CD14-positive monocyte (primary cell): ENCODE measurements at regions not wholly inside any gene's neighbourhood (a gene's known extent, or its start where the extent isn't known, plus 50 kb on each side); places are given as distances from the start of the nearest gene placed in this dataset.

Experiments
- DNase-seq, 3 donors: peaks; one replicate each; pipeline ENCODE4 v3.0.0-alpha.2; 2011 to 2022
- H2AFZ ChIP-seq: 2 replicates; pipeline ENCODE4 v1.6.0; 2012; ENCODE audit warnings: mild to moderate bottlenecking, low read depth, low read length, inconsistent platforms; ENCODE audit not compliant: insufficient read depth, poor library complexity, severe bottlenecking
- H3K27ac ChIP-seq, 2 donors: 1 replicate in 1 of 2; 2 replicates in 1 of 2; pipeline ENCODE4 v1.5.1; 2012 to 2013; ENCODE audit warnings: low read length in 2 of 2, control low read depth in 1 of 2, inconsistent platforms in 1 of 2, low read depth in 1 of 2, mild to moderate bottlenecking in 1 of 2
- H3K27me3 ChIP-seq, 2 donors: one replicate each; pipeline versions ENCODE4 v1.6.0 to v1.6.1; 2011 to 2013; ENCODE audit warnings: low read length in 2 of 2; ENCODE audit not compliant: control insufficient read depth in 2 of 2, insufficient read depth in 2 of 2
- H3K36me3 ChIP-seq, 2 donors: replicated peaks in 1 of 2; 1 replicate in 1 of 2; 2 replicates in 1 of 2; pipeline versions ENCODE4 v1.5.1 to v1.6.1; 2012 to 2013; ENCODE audit warnings: low read length in 2 of 2, control low read depth in 1 of 2, inconsistent platforms in 1 of 2, mild to moderate bottlenecking in 1 of 2; ENCODE audit not compliant: insufficient read depth in 2 of 2, control insufficient read depth in 1 of 2
- H3K4me1 ChIP-seq, 2 donors: 1 replicate in 1 of 2; 2 replicates in 1 of 2; pipeline versions ENCODE4 v1.5.1 to v1.6.1; 2012 to 2013; ENCODE audit warnings: low read length in 2 of 2, control low read depth in 1 of 2, inconsistent platforms in 1 of 2, mild to moderate bottlenecking in 1 of 2, moderate library complexity in 1 of 2; ENCODE audit not compliant: insufficient read depth in 2 of 2, control insufficient read depth in 1 of 2
- H3K4me2 ChIP-seq: replicated peaks from 2 replicates; pipeline ENCODE3; 2012; ENCODE audit warnings: low read length, moderate library complexity, mild to moderate bottlenecking; ENCODE audit not compliant: poor library complexity, severe bottlenecking; ENCODE audit errors: extremely low read depth
- H3K4me3 ChIP-seq, 3 experiments: fragments of 200-600 bp in 1 of 3; sonication (generic) in 1 of 3; replicated peaks in 1 of 3; 1 replicate in 2 of 3; 2 replicates in 1 of 3; pipeline ENCODE4 v1.5.1; 2011 to 2013; ENCODE audit warnings: low read length in 3 of 3, mild to moderate bottlenecking in 3 of 3, control low read depth in 2 of 3, low read depth in 2 of 3, inconsistent platforms in 1 of 3, moderate library complexity in 1 of 3
- H3K79me2 ChIP-seq: 2 replicates; pipeline ENCODE4 v1.6.0; 2012; ENCODE audit warnings: mild to moderate bottlenecking, control low read depth, inconsistent platforms, low read length, moderate library complexity; ENCODE audit not compliant: insufficient read depth
- H3K9ac ChIP-seq: 2 replicates; pipeline ENCODE4 v1.6.0; 2017; ENCODE audit warnings: low read length, mild to moderate bottlenecking; ENCODE audit not compliant: insufficient read depth, poor library complexity, severe bottlenecking
- H3K9me3 ChIP-seq, 2 donors: replicated peaks in 1 of 2; 1 replicate in 1 of 2; 2 replicates in 1 of 2; pipeline versions ENCODE4 v1.5.1 to v1.6.1; 2012 to 2013; ENCODE audit warnings: low read length in 2 of 2, control low read depth in 1 of 2; ENCODE audit not compliant: control insufficient read depth in 1 of 2, insufficient read depth in 1 of 2
- H4K20me1 ChIP-seq: 2 replicates; pipeline ENCODE4 v1.6.0; 2012; ENCODE audit warnings: mild to moderate bottlenecking, low read length, control low read depth, moderate library complexity; ENCODE audit not compliant: insufficient read depth
- H3K27ac Mint-ChIP-seq, 7 donors: one replicate each; pipeline ENCODE4 v1.8.0; 2020; ENCODE audit warnings: mild to moderate bottlenecking in 7 of 7, mixed read lengths in 7 of 7, moderate library complexity in 6 of 7, inconsistent platforms in 2 of 7
- H3K27me3 Mint-ChIP-seq, 3 donors: one replicate each; pipeline ENCODE4 v1.8.0; 2021 to 2022; ENCODE audit warnings: low read depth in 3 of 3, mild to moderate bottlenecking in 3 of 3, mixed read lengths in 3 of 3, moderate library complexity in 3 of 3, inconsistent platforms in 1 of 3
- H3K36me3 Mint-ChIP-seq, 2 donors: one replicate each; pipeline ENCODE4 v1.8.0; 2020; ENCODE audit warnings: mixed read lengths in 2 of 2, inconsistent platforms in 1 of 2, mild to moderate bottlenecking in 1 of 2
- H3K4me1 Mint-ChIP-seq: one replicate; pipeline ENCODE4 v1.8.0; 2020; ENCODE audit warnings: mild to moderate bottlenecking, mixed read lengths
- H3K4me3 Mint-ChIP-seq, 2 donors: one replicate each; pipeline ENCODE4 v1.8.0; 2020; ENCODE audit warnings: mild to moderate bottlenecking in 2 of 2, mixed read lengths in 2 of 2, moderate library complexity in 1 of 2
- H3K9me3 Mint-ChIP-seq, 7 donors: one replicate each; pipeline ENCODE4 v1.8.0; 2020 to 2022; ENCODE audit warnings: mixed read lengths in 7 of 7, mild to moderate bottlenecking in 6 of 7, moderate library complexity in 6 of 7, inconsistent platforms in 2 of 7
- WGBS: methylation state at CpG from one replicate; pipeline ENCODE4 v1.1.5; 2013; ENCODE audit warnings: missing lambda C conversion rate; ENCODE audit not compliant: insufficient coverage; 5-methylcytosine and 5-hydroxymethylcytosine counted together
- intact Hi-C, 2 donors: fragments of 100-400 bp; cut with micrococcal nuclease; formaldehyde crosslinking; loops; one replicate each; pipeline versions ENCODE4 v1.15.0 to v1.15.1; 2023
- TF ChIP-seq, protein P1 (sequence below): fragments of 200-600 bp; IDR thresholded peaks from one replicate; pipeline ENCODE4 v1.8.0; 2022; ENCODE audit warnings: antibody characterized with exemption, mild to moderate bottlenecking

DNA sequence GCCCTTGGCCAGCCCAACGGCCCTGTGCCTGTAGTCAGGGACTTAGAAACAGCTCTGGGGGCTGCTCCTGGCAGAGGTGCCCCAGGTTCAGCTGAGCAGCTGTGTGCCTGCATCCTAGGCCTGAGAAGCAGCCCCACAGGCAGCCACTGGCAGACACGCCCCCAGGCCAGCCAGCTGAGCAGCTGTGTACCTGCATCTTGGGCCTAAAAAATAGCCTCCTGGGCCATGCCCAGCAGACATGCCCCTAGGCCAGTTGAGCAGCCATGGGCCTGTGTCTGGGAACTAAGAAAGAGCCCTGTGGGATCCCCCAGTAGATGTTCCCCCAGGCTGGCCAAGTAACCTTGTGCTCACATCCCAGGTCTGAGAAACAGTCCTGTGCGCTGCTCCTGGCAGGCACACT is 64.0 kb downstream of the TBR1 start:
- H3K4me1 Mint-ChIP-seq: no peaks in the 10 kb centered on the region
- no peaks in the 10 kb centered on the region for H3K36me3 Mint-ChIP-seq
- H3K4me3 Mint-ChIP-seq: no peak overlapping the region
- H3K9me3 Mint-ChIP-seq: peaks cover 16 to 29% (median 19%) of the 10 kb centered on the region in 7 donors
- H3K27me3 Mint-ChIP-seq: peaks cover 0 to 2% (median 2%) of the 10 kb centered on the region in 3 donors
- no peaks in the 10 kb centered on the region for H3K36me3 ChIP-seq
- 90% methylated on average over 3 of the region's 3 CpGs for WGBS
- H3K4me3 ChIP-seq: no peak overlapping the region
- no peaks in the 10 kb centered on the region for H3K79me2 ChIP-seq
- H3K9ac ChIP-seq: no peak overlapping the region
- H3K27ac ChIP-seq: no peak overlapping the region
- intact Hi-C loops: no loop called here
- no peak for DNase-seq
- TF ChIP-seq, protein P1, sequence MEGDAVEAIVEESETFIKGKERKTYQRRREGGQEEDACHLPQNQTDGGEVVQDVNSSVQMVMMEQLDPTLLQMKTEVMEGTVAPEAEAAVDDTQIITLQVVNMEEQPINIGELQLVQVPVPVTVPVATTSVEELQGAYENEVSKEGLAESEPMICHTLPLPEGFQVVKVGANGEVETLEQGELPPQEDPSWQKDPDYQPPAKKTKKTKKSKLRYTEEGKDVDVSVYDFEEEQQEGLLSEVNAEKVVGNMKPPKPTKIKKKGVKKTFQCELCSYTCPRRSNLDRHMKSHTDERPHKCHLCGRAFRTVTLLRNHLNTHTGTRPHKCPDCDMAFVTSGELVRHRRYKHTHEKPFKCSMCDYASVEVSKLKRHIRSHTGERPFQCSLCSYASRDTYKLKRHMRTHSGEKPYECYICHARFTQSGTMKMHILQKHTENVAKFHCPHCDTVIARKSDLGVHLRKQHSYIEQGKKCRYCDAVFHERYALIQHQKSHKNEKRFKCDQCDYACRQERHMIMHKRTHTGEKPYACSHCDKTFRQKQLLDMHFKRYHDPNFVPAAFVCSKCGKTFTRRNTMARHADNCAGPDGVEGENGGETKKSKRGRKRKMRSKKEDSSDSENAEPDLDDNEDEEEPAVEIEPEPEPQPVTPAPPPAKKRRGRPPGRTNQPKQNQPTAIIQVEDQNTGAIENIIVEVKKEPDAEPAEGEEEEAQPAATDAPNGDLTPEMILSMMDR: no peak
- H3K27ac Mint-ChIP-seq: no peak overlapping the region
- H3K9me3 ChIP-seq: peaks cover 20 to 32% of the 10 kb centered on the region in 2 donors
- no peaks in the 10 kb centered on the region for H3K27me3 ChIP-seq
- H3K4me2 ChIP-seq: no peak overlapping the region
- no peaks in the 10 kb centered on the region for H4K20me1 ChIP-seq
- H3K4me1 ChIP-seq: no peaks in the 10 kb centered on the region
- no peak overlapping the region for H2AFZ ChIP-seq

DNA sequence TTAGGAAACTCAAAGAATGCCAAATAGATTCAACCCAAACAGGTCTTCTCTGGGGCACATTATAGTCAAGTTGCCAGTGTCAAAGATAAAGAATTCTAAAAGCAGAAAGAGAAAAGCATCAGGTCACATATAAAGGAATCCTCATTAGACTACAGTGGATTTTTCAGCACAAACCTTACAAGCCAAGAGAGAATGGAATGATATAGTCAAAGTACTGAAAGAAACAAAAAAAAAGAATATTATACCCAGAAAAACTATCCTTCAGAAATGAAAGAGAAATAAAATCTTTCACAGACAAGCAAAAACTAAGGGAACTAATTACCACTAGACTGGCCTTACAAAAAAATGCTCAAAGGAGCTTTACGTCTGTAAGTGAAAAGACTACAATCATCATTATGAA is 65.5 kb downstream of the TBR1 start:
- intact Hi-C loops: no loop called here
- no peak for DNase-seq
- Mint-ChIP-seq H3K27me3 (peaks cover 0 to 2% (median 0%) of the 10 kb centered on the region in 3 donors), H3K9me3 (peaks cover 16 to 29% (median 19%) of the 10 kb centered on the region in 7 donors), H3K36me3 (no peaks in the 10 kb centered on the region), H3K27ac (no peak overlapping the region), H3K4me3 (no peak overlapping the region), H3K4me1 (no peaks in the 10 kb centered on the region)
- no CpG with 5 or more reads among the region's 1 CpG for WGBS
- H2AFZ ChIP-seq: no peak overlapping the region
- no peaks in the 10 kb centered on the region for H3K27me3 ChIP-seq
- H3K79me2 ChIP-seq: no peaks in the 10 kb centered on the region
- no peaks in the 10 kb centered on the region for H3K36me3 ChIP-seq
- no peak overlapping the region for H3K4me2 ChIP-seq
- H3K9ac ChIP-seq: no peak overlapping the region
- no peak overlapping the region for H3K27ac ChIP-seq
- TF ChIP-seq, protein P1: no peak
- H3K4me1 ChIP-seq: no peaks in the 10 kb centered on the region
- peaks cover 20 to 32% of the 10 kb centered on the region in 2 donors for H3K9me3 ChIP-seq
- no peak overlapping the region for H3K4me3 ChIP-seq
- no peaks in the 10 kb centered on the region for H4K20me1 ChIP-seq
